ENCODE measurements at regions not wholly inside any gene's neighbourhood (a gene's known extent, or its start where the extent isn't known, plus 50 kb on each side); places are given as distances from the start of the nearest gene placed in this dataset.

DNA sequence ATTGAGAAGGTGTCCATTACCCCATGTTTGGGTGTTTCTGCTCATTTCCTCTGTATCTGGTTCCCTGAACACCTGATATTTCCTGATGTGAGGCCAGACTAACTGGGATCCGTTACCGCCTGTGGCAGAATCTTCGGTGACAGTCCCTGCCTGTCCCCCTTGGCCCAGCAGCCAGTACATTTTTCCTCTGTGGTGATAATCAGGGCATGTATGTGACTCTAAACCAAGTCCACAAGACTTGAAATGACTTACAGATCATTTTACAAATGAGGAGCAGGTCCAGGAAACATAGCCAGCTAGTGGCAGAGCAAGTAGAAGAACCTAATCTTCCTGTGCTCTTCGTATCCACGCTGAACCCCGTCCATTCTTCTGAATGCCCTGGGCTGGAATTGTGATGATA is 143.5 kb upstream of the IPO9 start:
- Histone ChIP-seq H3K9me3 (ENCODE audit: control insufficient read depth, insufficient read depth, low read length) (no peaks in the 10 kb centered on the region), H3K4me3 (ENCODE audit: low read depth, low read length) (no peak overlapping the region), H3K27ac (ENCODE audit: low read depth, low read length) (no peak overlapping the region), H3K27me3 (ENCODE audit: control insufficient read depth, insufficient read depth, low read length) (no peaks in the 10 kb centered on the region)
- no peak for DNase-seq (ENCODE audit: low read depth, low spot score)
- CTCF ChIA-PET, result interaction anchor here (0.6 to 0.9 kb wide), 2 partner anchors 24 to 144 kb away, joined by 3 to 4 read pairs; partner anchors contain the start of gene IPO9
- TF ChIP-seq, protein P1, sequence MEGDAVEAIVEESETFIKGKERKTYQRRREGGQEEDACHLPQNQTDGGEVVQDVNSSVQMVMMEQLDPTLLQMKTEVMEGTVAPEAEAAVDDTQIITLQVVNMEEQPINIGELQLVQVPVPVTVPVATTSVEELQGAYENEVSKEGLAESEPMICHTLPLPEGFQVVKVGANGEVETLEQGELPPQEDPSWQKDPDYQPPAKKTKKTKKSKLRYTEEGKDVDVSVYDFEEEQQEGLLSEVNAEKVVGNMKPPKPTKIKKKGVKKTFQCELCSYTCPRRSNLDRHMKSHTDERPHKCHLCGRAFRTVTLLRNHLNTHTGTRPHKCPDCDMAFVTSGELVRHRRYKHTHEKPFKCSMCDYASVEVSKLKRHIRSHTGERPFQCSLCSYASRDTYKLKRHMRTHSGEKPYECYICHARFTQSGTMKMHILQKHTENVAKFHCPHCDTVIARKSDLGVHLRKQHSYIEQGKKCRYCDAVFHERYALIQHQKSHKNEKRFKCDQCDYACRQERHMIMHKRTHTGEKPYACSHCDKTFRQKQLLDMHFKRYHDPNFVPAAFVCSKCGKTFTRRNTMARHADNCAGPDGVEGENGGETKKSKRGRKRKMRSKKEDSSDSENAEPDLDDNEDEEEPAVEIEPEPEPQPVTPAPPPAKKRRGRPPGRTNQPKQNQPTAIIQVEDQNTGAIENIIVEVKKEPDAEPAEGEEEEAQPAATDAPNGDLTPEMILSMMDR (IDR thresholded peaks at IDR 0.05; ENCODE audit: low read depth, low read length), result no peak
- POLR2A ChIA-PET, result no interaction called here

DNA sequence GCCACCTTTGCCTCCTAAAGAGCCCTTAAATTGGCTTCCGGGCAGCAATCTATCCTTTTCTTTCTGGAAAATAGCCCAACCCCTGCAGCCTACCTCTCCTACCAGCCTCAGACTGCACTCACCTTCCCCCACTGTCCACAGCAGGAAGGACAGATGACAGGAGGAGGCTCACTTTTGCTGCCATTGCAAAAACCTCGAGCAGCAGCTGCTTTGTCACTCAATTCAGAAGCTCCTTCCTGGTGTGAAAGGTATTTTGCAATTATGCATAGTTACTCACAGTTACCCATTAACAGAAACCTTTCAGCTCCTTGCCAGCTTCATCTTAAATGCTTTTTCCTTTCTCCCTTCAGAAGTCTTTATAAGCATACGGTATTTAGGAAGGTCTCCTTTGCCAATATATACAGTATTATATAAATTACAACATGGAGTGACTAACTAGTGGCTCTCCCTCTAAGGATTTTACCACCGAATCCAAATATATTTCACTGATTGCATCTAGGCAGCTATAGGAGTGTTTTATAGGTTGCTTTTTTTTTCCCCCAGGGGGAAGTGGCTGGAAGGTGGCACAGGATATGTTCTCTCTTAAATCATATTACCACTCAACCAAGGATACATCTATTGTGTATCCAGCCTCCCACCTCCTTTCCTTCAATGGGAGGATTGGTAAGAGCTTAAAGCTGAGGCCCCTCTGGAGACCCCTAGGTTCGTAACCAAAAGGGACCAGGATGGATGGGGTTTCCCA is 142.1 kb upstream of the IPO9 start:
- TF ChIP-seq, protein P1 (IDR thresholded peaks at IDR 0.05; ENCODE audit: low read depth, low read length), result no peak
- Histone ChIP-seq H3K4me3 (ENCODE audit: low read depth, low read length) (no peak overlapping the region), H3K27me3 (ENCODE audit: control insufficient read depth, insufficient read depth, low read length) (no peaks in the 10 kb centered on the region), H3K9me3 (ENCODE audit: control insufficient read depth, insufficient read depth, low read length) (no peaks in the 10 kb centered on the region), H3K27ac (ENCODE audit: low read depth, low read length) (no peak overlapping the region)
- POLR2A ChIA-PET, result interaction anchor here (1.1 kb wide), 1 partner anchor 10 kb away, joined by 4 read pairs; no protein-coding TSS in a partner anchor
- CTCF ChIA-PET, result interaction anchor here (0.7 to 1.4 kb wide), 4 partner anchors 17 to 174 kb away, joined by 3 to 5 read pairs (median 4); no protein-coding TSS in a partner anchor
- no peak for DNase-seq (ENCODE audit: low read depth, low spot score)

DNA sequence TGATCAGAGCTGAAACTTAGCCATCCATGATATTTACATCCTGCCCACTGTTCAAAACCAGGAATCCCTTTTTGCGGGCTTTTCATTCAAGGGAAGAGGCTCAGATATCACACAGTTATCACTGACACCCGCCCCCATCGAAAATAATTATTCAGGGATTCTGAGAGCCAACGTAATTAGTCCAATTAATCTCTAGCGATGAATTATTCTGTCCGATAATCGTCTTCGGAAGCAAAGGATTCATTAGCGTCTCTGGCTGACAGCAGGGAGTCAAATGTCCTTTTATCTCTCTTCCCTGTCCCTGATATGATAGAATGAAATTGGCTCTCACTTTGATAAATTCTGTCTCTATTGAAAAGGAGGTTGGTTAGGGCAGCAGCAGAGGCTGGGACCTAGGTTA is 140.4 kb upstream of the IPO9 start:
- Histone ChIP-seq H3K27me3 (ENCODE audit: control insufficient read depth, insufficient read depth, low read length) (no peaks in the 10 kb centered on the region), H3K9me3 (ENCODE audit: control insufficient read depth, insufficient read depth, low read length) (no peaks in the 10 kb centered on the region), H3K4me3 (ENCODE audit: low read depth, low read length) (no peak overlapping the region), H3K27ac (ENCODE audit: low read depth, low read length) (no peak overlapping the region)
- CTCF ChIA-PET, result no interaction called here
- POLR2A ChIA-PET, result no interaction called here
- DNase-seq (ENCODE audit: low read depth, low spot score), result no peak
- TF ChIP-seq, protein P1 (IDR thresholded peaks at IDR 0.05; ENCODE audit: low read depth, low read length), result no peak

DNA sequence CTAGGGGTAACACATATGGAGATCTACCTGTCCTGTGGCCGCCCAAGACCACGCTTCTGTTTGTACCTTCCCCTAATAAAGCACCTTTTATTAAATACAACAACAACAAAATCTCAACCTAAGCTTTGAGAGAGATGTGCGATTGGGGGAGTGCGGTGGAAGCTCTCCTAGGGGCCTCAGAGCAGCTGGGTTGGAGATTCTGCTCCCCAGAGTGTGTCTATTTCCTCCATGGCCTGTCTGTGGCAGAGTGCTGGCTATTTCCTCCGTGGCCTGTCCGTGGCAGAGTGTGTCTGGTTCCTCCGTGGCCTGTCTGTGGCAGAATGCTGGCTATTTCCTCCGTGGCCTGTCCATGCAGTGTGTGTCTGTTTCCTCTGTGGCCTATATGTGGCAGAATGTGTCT is 139.3 kb upstream of the IPO9 start:
- CTCF ChIA-PET, result no interaction called here
- Histone ChIP-seq H3K4me3 (ENCODE audit: low read depth, low read length) (no peak overlapping the region), H3K27ac (ENCODE audit: low read depth, low read length) (no peak overlapping the region), H3K9me3 (ENCODE audit: control insufficient read depth, insufficient read depth, low read length) (no peaks in the 10 kb centered on the region), H3K27me3 (ENCODE audit: control insufficient read depth, insufficient read depth, low read length) (no peaks in the 10 kb centered on the region)
- TF ChIP-seq, protein P1 (IDR thresholded peaks at IDR 0.05; ENCODE audit: low read depth, low read length), result no peak
- DNase-seq (ENCODE audit: low read depth, low spot score), result no peak
- POLR2A ChIA-PET, result no interaction called here

DNA sequence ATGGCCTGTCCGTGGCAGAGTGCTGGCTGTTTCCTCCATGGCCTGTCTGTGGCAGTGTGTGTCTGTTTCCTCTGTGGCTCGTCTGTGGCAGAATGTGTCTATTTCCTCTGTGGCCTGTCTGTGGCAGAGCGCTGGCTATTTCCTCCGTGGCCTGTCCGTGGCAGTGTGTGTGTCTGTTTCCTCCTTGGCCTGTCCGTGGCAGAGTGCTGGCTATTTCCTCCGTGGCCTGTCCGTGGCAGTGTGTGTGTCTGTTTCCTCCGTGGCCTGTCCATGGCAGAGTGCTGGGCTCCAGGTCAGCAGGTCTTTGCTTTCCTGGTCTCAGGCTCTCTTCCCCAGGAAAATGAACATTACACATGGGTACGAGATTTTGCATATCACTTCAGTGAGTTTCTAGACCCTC is 138.4 kb upstream of the IPO9 start:
- no peaks in the 10 kb centered on the region for H3K27me3 ChIP-seq (ENCODE audit: control insufficient read depth, insufficient read depth, low read length)
- no peak overlapping the region for H3K4me3 ChIP-seq (ENCODE audit: low read depth, low read length)
- ChIA-PET CTCF (no interaction called here), POLR2A (no interaction called here)
- TF ChIP-seq, protein P1 (IDR thresholded peaks at IDR 0.05; ENCODE audit: low read depth, low read length), result no peak
- no peaks in the 10 kb centered on the region for H3K9me3 ChIP-seq (ENCODE audit: control insufficient read depth, insufficient read depth, low read length)
- no peak for DNase-seq (ENCODE audit: low read depth, low spot score)
- no peak overlapping the region for H3K27ac ChIP-seq (ENCODE audit: low read depth, low read length)
